HEK293T (cell line): ENCODE measurements at regions not wholly inside any gene's neighbourhood (a gene's known extent, or its start where the extent isn't known, plus 50 kb on each side); places are given as distances from the start of the nearest gene placed in this dataset.

Source experiments
- CTCF ChIA-PET: fragments of 350-600 bp; formaldehyde crosslinking; extraction: SDS; loops from one replicate; lab custom pipeline; 2021; ENCODE audit warnings: antibody characterized with exemption, inconsistent platforms; lab: Yijun Ruan, JAX
- POLR2A ChIA-PET: fragments of 350-600 bp; formaldehyde crosslinking; extraction: SDS; loops from one replicate; lab custom pipeline; 2020; ENCODE audit warnings: antibody characterized with exemption, inconsistent platforms; lab: Yijun Ruan, JAX
- DNase-seq: peaks from one replicate; pipeline ENCODE4 v3.0.0; 2012; ENCODE audit warnings: mixed read lengths; ENCODE audit errors: extremely low spot score
- ARNT ChIP-seq: fragments of 450-650 bp; IDR thresholded peaks from 2 replicates; pipeline ENCODE4 v1.6.1; 2017; ENCODE audit warnings: mild to moderate bottlenecking
- BHLHE40 ChIP-seq: fragments of 450-650 bp; IDR thresholded peaks from 2 replicates; pipeline ENCODE4 v1.6.1; 2016; ENCODE audit warnings: mild to moderate bottlenecking, moderate library complexity, borderline replicate concordance
- CTBP1 ChIP-seq: fragments of 450-650 bp; IDR thresholded peaks from 2 replicates; pipeline ENCODE4 v1.6.1; 2016; ENCODE audit warnings: borderline replicate concordance
- ELF4 ChIP-seq: fragments of 450-650 bp; IDR thresholded peaks from 2 replicates; pipeline ENCODE4 v1.6.1; 2017; ENCODE audit warnings: antibody characterized with exemption
- FOXA1 ChIP-seq: fragments of 450-650 bp; IDR thresholded peaks from 2 replicates; pipeline ENCODE4 v1.6.1; 2016; ENCODE audit warnings: mild to moderate bottlenecking
- FOXK2 ChIP-seq: fragments of 450-650 bp; IDR thresholded peaks from 2 replicates; pipeline ENCODE4 v1.6.1; 2016; ENCODE audit warnings: mild to moderate bottlenecking
- FOXM1 ChIP-seq: fragments of 450-650 bp; IDR thresholded peaks from 2 replicates; pipeline ENCODE4 v1.6.1; 2017; ENCODE audit warnings: mild to moderate bottlenecking, borderline replicate concordance
- HDGF ChIP-seq: fragments of 450-650 bp; IDR thresholded peaks from 2 replicates; pipeline ENCODE4 v1.6.1; 2017; ENCODE audit warnings: antibody characterized with exemption, borderline replicate concordance
- L3MBTL2 ChIP-seq: fragments of 450-650 bp; conservative IDR thresholded peaks from 2 replicates; pipeline ENCODE4 v1.6.1; 2016; ENCODE audit warnings: mild to moderate bottlenecking
- LEF1 ChIP-seq: fragments of 450-650 bp; IDR thresholded peaks from 2 replicates; pipeline ENCODE4 v1.6.1; 2017; ENCODE audit warnings: mild to moderate bottlenecking, borderline replicate concordance
- NFRKB ChIP-seq: fragments of 450-650 bp; IDR thresholded peaks from 2 replicates; pipeline ENCODE4 v1.6.1; 2016; ENCODE audit warnings: mild to moderate bottlenecking, moderate library complexity
- SP1 ChIP-seq: fragments of 450-650 bp; IDR thresholded peaks from 2 replicates; pipeline ENCODE4 v1.6.1; 2017
- SUZ12 ChIP-seq: fragments of 450-650 bp; IDR thresholded peaks from 2 replicates; pipeline ENCODE4 v1.6.1; 2016; ENCODE audit warnings: mild to moderate bottlenecking
- TARDBP ChIP-seq: fragments of 450-650 bp; IDR thresholded peaks from 2 replicates; pipeline ENCODE4 v1.6.1; 2016
- ZNF384 ChIP-seq: fragments of 450-650 bp; IDR thresholded peaks from 2 replicates; pipeline ENCODE4 v1.6.1; 2016
- TF ChIP-seq, protein P1 (sequence below): fragments of 450-650 bp; IDR thresholded peaks from 2 replicates; pipeline ENCODE4 v1.6.1; 2016

DNA sequence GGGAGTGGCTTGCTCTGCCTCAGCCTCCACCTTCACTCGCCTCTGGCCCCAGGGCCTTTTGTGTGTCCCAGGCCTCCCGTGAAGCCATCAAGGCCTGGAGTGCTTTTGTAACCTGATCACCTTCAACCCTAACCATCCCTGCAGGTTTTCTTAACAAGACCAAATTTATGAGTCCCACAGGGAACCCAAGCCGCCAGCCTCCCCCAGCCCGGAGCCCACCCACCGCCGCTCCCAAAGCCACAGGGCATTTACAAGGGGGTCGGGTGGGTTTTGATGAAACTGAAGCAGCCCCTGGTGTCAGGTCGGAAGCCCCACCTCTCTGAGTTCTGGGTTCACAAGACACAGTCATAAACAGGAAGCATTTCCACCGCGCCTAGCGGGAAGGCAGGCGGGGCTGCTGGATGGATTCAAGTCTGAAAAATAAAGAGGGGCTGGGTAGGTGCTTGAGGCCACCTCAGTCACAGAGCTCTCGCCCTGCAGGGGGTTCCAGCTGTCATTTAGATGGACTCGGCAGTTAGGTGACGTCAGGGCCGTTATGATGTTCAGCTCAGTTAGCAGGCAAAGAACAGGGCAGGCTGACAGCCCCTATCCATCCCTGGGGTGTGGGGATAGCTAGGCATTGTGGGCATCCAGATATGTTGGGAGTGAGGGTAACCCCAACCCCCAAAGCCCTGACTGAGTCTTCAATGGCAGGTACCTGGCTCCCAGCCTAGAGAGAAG, 128.5 kb downstream of the BCOR start:
- ChIA-PET POLR2A (interaction anchor here (0.6 to 1.2 kb wide), 2 partner anchors 16 to 40 kb away, joined by 3 read pairs; no protein-coding TSS in a partner anchor), CTCF (no interaction called here)
- DNase-seq, result peak; percentile 72
- TF ChIP-seq CTBP1 (peak; percentile 80; the same call in 1 of the 2 replicates), LEF1 (no peak)
- TF ChIP-seq, protein P1, sequence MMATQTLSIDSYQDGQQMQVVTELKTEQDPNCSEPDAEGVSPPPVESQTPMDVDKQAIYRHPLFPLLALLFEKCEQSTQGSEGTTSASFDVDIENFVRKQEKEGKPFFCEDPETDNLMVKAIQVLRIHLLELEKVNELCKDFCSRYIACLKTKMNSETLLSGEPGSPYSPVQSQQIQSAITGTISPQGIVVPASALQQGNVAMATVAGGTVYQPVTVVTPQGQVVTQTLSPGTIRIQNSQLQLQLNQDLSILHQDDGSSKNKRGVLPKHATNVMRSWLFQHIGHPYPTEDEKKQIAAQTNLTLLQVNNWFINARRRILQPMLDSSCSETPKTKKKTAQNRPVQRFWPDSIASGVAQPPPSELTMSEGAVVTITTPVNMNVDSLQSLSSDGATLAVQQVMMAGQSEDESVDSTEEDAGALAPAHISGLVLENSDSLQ, result peak; percentile 80

DNA sequence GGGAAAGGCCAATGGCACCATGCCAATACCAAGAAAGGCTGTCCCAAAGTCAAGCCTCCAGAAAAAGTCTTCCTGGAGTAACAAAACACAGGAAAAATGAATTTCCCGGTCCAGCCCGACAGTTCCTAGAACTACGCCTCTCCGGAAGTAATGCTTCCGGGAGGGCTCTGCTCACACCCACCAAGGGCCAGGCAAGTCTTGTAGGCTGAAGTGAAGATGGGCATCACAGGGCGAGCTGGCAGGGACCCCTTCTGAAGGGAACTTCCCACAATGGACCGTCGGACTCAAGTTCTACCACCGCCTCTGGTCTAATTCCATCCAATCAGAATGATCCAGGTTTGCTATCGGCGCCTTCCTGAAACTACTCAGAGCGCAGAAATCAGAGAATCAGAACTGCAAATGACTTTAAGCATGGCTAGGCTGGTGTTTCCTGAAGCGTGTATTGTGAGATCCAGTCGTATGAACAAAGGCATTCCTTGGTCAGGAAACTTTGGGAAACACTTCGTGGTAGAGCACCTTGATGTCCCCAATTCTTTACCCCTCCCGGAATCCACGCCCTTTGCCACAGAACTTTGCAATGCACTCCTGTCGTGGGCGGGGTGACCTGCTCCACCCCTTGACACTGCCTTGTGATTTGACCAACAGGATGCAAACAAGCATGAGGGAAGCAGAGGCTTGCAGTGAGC, 127.8 kb downstream of the BCOR start:
- TF ChIP-seq SP1 (no peak), ARNT (no peak), NFRKB (no peak), LEF1 (no peak), HDGF (no peak), L3MBTL2 (no peak), FOXK2 (no peak), FOXA1 (no peak), ELF4 (no peak), BHLHE40 (no peak), ZNF384 (no peak), FOXM1 (no peak), SUZ12 (no peak), TARDBP (no peak), CTBP1 (no peak)
- TF ChIP-seq, protein P1, result no peak
- no peak for DNase-seq
- CTCF ChIA-PET, result no interaction called here
- POLR2A ChIA-PET, result interaction anchor here (0.6 to 1.1 kb wide), 2 partner anchors 16 to 44 kb away, joined by 3 to 4 read pairs; no protein-coding TSS in a partner anchor

DNA sequence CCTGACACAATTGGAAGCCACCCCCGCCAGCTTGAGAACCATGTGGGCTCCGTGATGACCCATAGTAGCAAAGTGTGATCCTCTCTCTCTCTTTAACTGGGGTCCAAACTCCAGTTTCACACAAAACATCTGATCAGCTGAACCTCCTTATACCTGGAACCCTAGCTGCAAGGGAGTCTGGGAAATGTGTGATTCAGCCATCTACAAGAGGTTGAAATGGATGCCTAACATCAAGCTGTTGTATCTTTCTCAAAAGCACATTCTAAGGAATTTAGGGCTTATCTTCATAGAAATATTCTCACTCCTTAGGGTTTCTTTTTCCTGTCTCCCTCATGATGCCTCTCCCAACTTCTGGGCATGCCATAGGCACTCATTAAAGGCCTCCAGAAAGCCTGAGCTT, 126.0 kb downstream of the BCOR start:
- TF ChIP-seq, protein P1, result no peak
- TF ChIP-seq ZNF384 (no peak), NFRKB (no peak), CTBP1 (no peak), ARNT (no peak), SUZ12 (no peak), LEF1 (no peak), HDGF (no peak), FOXK2 (no peak), TARDBP (no peak)
- CTCF ChIA-PET, result interaction anchor here (0.6 to 0.7 kb wide), 2 partner anchors 136 to 325 kb away, joined by 3 to 4 read pairs; no protein-coding TSS in a partner anchor

DNA sequence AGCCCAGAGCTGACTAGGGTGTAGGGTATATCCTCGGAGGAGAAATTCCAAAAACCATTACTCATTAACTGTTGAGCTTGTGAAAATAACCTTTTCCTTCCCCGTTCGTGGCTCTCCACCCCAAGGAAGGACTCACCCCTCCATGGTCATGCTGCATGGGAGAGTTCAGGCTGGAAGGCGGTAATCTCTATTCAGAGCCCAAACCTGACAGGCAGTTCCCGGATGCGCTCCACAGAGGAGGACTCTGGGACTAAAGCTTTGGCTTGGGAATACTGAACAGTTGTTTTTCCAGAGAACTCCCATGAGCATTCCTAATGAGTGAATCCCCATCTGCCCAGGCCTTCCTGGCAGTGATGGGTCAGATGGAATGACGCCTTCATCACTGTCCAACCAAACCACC, 125.4 kb downstream of the BCOR start:
- ChIA-PET POLR2A (no interaction called here), CTCF (no interaction called here)
- no peak for DNase-seq
- TF ChIP-seq ELF4, result no peak
- TF ChIP-seq, protein P1, result no peak
- TF ChIP-seq ZNF384, result no peak
- TF ChIP-seq ARNT, result no peak
- TF ChIP-seq HDGF, result no peak
- TF ChIP-seq NFRKB, result no peak
- TF ChIP-seq LEF1, result no peak
- TF ChIP-seq SUZ12, result no peak
- no peak for TF ChIP-seq L3MBTL2
- no peak for TF ChIP-seq FOXM1
- no peak for TF ChIP-seq TARDBP

More for the DNA sequence above, 126.0 kb downstream of the BCOR start:
- no peak for DNase-seq
- POLR2A ChIA-PET, result interaction anchor here (1.0 kb wide), 1 partner anchor 126 kb away, joined by 3 read pairs; the partner anchor contains the start of gene BCOR

DNA sequence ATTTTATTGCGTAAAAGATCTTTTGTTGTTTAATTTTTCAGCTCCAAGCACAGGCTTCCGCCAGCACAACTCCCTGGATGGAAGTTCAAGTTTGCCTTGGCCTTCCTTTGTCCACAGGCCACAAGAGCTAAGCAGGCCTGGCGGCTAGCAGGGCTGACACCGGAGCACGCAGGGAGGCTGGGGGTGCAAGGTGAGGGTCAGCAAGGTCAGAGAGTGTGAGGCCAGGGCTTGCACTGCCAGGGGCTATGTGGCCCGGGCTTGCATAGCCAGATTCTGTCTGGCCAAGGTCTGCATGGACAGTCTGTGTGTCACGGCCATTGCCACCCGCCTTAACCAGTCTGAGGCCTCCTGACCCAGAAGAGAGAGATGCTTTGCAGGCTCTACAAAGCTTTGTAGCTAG, 123.9 kb downstream of the BCOR start:
- TF ChIP-seq SP1 (no peak), CTBP1 (no peak), BHLHE40 (no peak), ELF4 (no peak), ARNT (no peak), FOXA1 (no peak), FOXK2 (no peak), TARDBP (no peak), NFRKB (no peak), ZNF384 (no peak), L3MBTL2 (no peak), LEF1 (no peak), SUZ12 (no peak), FOXM1 (no peak), HDGF (no peak)
- TF ChIP-seq, protein P1, result no peak
- DNase-seq, result no peak
- ChIA-PET CTCF (no interaction called here), POLR2A (no interaction called here)
